GM23338 (cell line): ENCODE measurements at regions not wholly inside any gene's neighbourhood (a gene's known extent, or its start where the extent isn't known, plus 50 kb on each side); places are given as distances from the start of the nearest gene placed in this dataset.

ENCODE experiments used
- ATAC-seq: fragments of 200-7000 bp; cut with Tn5 transposase; 3 replicates; pipeline ENCODE4 v1.9.1; 2020
- DNase-seq: peaks from one replicate; pipeline ENCODE4 v3.0.0-alpha.2; 2015; ENCODE audit warnings: low spot score
- H2AFZ ChIP-seq: fragments of 200-600 bp; sonication (generic); 2 replicates; pipeline ENCODE4 v1.8.0; 2016; ENCODE audit warnings: antibody characterized with exemption, mild to moderate bottlenecking, moderate library complexity
- H3F3A ChIP-seq: fragments of 200-600 bp; sonication (generic); replicated peaks from 2 replicates; pipeline ENCODE4 v1.8.0; 2017; ENCODE audit warnings: antibody characterized with exemption, mixed run types, low read depth
- H3K27ac ChIP-seq: fragments of 200-600 bp; sonication (generic); 2 replicates; pipeline ENCODE4 v1.6.1; 2016; ENCODE audit warnings: low read depth
- H3K27me3 ChIP-seq: fragments of 200-600 bp; sonication (generic); 2 replicates; pipeline ENCODE4 v1.8.0; 2016; ENCODE audit warnings: mild to moderate bottlenecking, mixed run types, moderate library complexity; ENCODE audit not compliant: insufficient read depth
- H3K36me3 ChIP-seq: fragments of 200-600 bp; sonication (generic); 2 replicates; pipeline ENCODE4 v1.8.0; 2016; ENCODE audit warnings: mild to moderate bottlenecking; ENCODE audit not compliant: insufficient read depth
- H3K4me1 ChIP-seq: fragments of 200-600 bp; sonication (generic); 2 replicates; pipeline ENCODE4 v1.8.0; 2016; ENCODE audit warnings: mild to moderate bottlenecking, moderate library complexity; ENCODE audit not compliant: insufficient read depth
- H3K4me2 ChIP-seq: fragments of 200-600 bp; sonication (generic); 2 replicates; pipeline ENCODE4 v1.7.1; 2017; ENCODE audit warnings: mixed run types
- H3K4me3 ChIP-seq: fragments of 200-600 bp; sonication (generic); 2 replicates; pipeline ENCODE4 v1.6.1; 2016; ENCODE audit warnings: mixed run types
- H3K79me2 ChIP-seq: fragments of 200-600 bp; sonication (generic); replicated peaks from 2 replicates; pipeline ENCODE4 v1.8.0; 2017; ENCODE audit warnings: mild to moderate bottlenecking; ENCODE audit not compliant: insufficient read depth
- H3K9me2 ChIP-seq: fragments of 200-600 bp; sonication (generic); 2 replicates; pipeline ENCODE4 v1.8.0; 2017; ENCODE audit not compliant: insufficient read depth
- H4K20me1 ChIP-seq: fragments of 200-600 bp; sonication (generic); replicated peaks from 2 replicates; pipeline ENCODE4 v1.8.0; 2017; ENCODE audit warnings: mild to moderate bottlenecking; ENCODE audit not compliant: insufficient read depth
- H3K27ac Mint-ChIP-seq: 2 replicates; pipeline ENCODE4 v1.8.0; 2020; ENCODE audit warnings: inconsistent platforms, mild to moderate bottlenecking, moderate library complexity, mixed read lengths
- H3K27me3 Mint-ChIP-seq: 3 replicates; pipeline ENCODE4 v1.8.0; 2022; ENCODE audit warnings: low read depth, mild to moderate bottlenecking, moderate library complexity, mixed read lengths, inconsistent platforms; ENCODE audit not compliant: insufficient read depth, poor library complexity
- H3K36me3 Mint-ChIP-seq: 3 replicates; pipeline ENCODE4 v1.8.0; 2021; ENCODE audit warnings: low read depth, mild to moderate bottlenecking, inconsistent platforms, moderate library complexity, mixed read lengths
- H3K4me1 Mint-ChIP-seq: 3 replicates; pipeline ENCODE4 v1.8.0; 2020; ENCODE audit warnings: mild to moderate bottlenecking, inconsistent platforms, mixed read lengths
- H3K4me3 Mint-ChIP-seq: 3 replicates; pipeline ENCODE4 v1.8.0; 2021; ENCODE audit warnings: moderate library complexity, mild to moderate bottlenecking, inconsistent platforms, mixed read lengths
- H3K9me3 Mint-ChIP-seq: 3 replicates; pipeline ENCODE4 v1.8.0; 2020; ENCODE audit warnings: moderate library complexity, mild to moderate bottlenecking, inconsistent platforms, mixed read lengths
- CREB1 ChIP-seq: fragments of 250-450 bp; sonication (Bioruptor Pico); IDR thresholded peaks from 2 replicates; pipeline ENCODE4 v1.5.0; 2020; ENCODE audit warnings: low read depth, mild to moderate bottlenecking, moderate library complexity
- EZH2 ChIP-seq: fragments of 200-600 bp; sonication (generic); IDR thresholded peaks from one replicate; pipeline ENCODE4 v1.8.0; 2017; ENCODE audit warnings: antibody characterized with exemption, mild to moderate bottlenecking, low read depth; ENCODE audit not compliant: unreplicated experiment
- EZH2phosphoT487 ChIP-seq: fragments of 200-600 bp; sonication (generic); IDR thresholded peaks from one replicate; pipeline ENCODE4 v1.8.1; 2018; ENCODE audit warnings: antibody characterized with exemption; ENCODE audit not compliant: unreplicated experiment
- JUNB ChIP-seq: IDR thresholded peaks from one replicate; pipeline ENCODE4 v1.6.1; 2016; ENCODE audit warnings: antibody characterized with exemption; ENCODE audit not compliant: unreplicated experiment
- NANOG ChIP-seq: IDR thresholded peaks from 2 replicates; pipeline ENCODE4 v1.6.1; 2016; ENCODE audit warnings: antibody characterized with exemption, borderline replicate concordance
- POLR2AphosphoS5 ChIP-seq: IDR thresholded peaks from 2 replicates; pipeline ENCODE4 v1.6.1; 2016; ENCODE audit warnings: antibody characterized with exemption, low read depth
- STAT1 ChIP-seq: IDR thresholded peaks from one replicate; pipeline ENCODE4 v1.6.1; 2016; ENCODE audit warnings: antibody characterized with exemption; ENCODE audit not compliant: unreplicated experiment
- ZNF114 ChIP-seq: fragments of 250-450 bp; sonication (Bioruptor Pico); IDR thresholded peaks from 2 replicates; pipeline ENCODE4 v1.5.0; 2020; ENCODE audit warnings: mild to moderate bottlenecking, moderate library complexity
- ZNF331 ChIP-seq: fragments of 250-450 bp; sonication (Bioruptor Pico); IDR thresholded peaks from 2 replicates; pipeline ENCODE4 v1.5.0; 2020; ENCODE audit warnings: low read depth, mild to moderate bottlenecking, moderate library complexity
- TF ChIP-seq, protein P1 (sequence below), 2 experiments: fragments of 200-600 bp in 1 of 2; sonication (generic) in 1 of 2; conservative IDR thresholded peaks; 2 replicates each; pipeline versions ENCODE4 v1.5.1 to v1.6.1; 2016 to 2017; ENCODE audit warnings: antibody characterized with exemption in 2 of 2, low read depth in 2 of 2, mild to moderate bottlenecking in 2 of 2, moderate library complexity in 1 of 2
- TF ChIP-seq, protein P2 (sequence below): fragments of 250-450 bp; sonication (Bioruptor Pico); IDR thresholded peaks from 2 replicates; pipeline ENCODE4 v1.5.0; 2020; ENCODE audit warnings: mild to moderate bottlenecking, moderate library complexity
- TF ChIP-seq, protein P3 (sequence below): IDR thresholded peaks from one replicate; pipeline ENCODE4 v1.6.1; 2018; ENCODE audit warnings: antibody characterized with exemption; ENCODE audit not compliant: unreplicated experiment
- TF ChIP-seq, protein P4 (sequence below): IDR thresholded peaks from 2 replicates; pipeline ENCODE4 v1.6.1; 2016; ENCODE audit warnings: antibody characterized with exemption

DNA sequence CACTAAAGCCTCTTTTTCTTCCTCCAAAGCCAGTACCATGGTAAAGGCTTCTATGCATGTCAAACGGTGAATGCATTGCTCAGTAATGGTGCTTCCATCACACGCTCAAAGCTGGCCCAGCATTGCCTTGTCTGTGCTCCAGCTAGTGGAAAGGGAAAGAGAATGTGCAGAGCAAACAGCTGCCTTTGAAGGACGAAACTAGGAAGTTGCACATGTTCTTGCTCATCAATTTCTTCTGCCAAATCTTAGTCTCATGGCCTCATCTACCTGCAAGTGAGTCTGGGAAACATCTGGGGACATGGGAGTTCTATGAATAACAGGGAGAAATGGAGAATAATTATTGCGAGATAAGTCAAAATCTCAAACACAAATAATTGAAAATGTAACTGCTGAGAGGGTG is 216.5 kb upstream of the SSTR4 start:
- Mint-ChIP-seq H3K36me3 (no peaks in the 10 kb centered on the region), H3K4me3 (no peak overlapping the region), H3K9me3 (no peaks in the 10 kb centered on the region), H3K4me1 (peaks cover 11% of the 10 kb centered on the region; the same call in 2 of the 3 replicates), H3K27me3 (peaks cover 3% of the 10 kb centered on the region), H3K27ac (no peak overlapping the region)
- ATAC-seq (no peak), DNase-seq (no peak)
- Histone ChIP-seq H3K27ac (no peak overlapping the region), H3K79me2 (no peaks in the 10 kb centered on the region), H3K4me3 (no peak overlapping the region), H2AFZ (no peak overlapping the region), H3K4me1 (0 out of 2 replicates have a peak, but pooled peaks cover 4% of the 10 kb centered on the region), H4K20me1 (no peaks in the 10 kb centered on the region), H3K36me3 (no peaks in the 10 kb centered on the region), H3K9me2 (0 out of 2 replicates have a peak, but pooled peaks cover 4% of the 10 kb centered on the region), H3F3A (no peaks in the 10 kb centered on the region), H3K4me2 (no peak overlapping the region), H3K27me3 (no peaks in the 10 kb centered on the region)
- no peak for TF ChIP-seq ZNF114
- TF ChIP-seq, protein P1, sequence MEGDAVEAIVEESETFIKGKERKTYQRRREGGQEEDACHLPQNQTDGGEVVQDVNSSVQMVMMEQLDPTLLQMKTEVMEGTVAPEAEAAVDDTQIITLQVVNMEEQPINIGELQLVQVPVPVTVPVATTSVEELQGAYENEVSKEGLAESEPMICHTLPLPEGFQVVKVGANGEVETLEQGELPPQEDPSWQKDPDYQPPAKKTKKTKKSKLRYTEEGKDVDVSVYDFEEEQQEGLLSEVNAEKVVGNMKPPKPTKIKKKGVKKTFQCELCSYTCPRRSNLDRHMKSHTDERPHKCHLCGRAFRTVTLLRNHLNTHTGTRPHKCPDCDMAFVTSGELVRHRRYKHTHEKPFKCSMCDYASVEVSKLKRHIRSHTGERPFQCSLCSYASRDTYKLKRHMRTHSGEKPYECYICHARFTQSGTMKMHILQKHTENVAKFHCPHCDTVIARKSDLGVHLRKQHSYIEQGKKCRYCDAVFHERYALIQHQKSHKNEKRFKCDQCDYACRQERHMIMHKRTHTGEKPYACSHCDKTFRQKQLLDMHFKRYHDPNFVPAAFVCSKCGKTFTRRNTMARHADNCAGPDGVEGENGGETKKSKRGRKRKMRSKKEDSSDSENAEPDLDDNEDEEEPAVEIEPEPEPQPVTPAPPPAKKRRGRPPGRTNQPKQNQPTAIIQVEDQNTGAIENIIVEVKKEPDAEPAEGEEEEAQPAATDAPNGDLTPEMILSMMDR (conservative IDR thresholded peaks at IDR 0.05; ENCODE audit: low read depth in 2 of 2): no peak
- no peak for TF ChIP-seq POLR2AphosphoS5
- no peak for TF ChIP-seq NANOG
- TF ChIP-seq, protein P2, sequence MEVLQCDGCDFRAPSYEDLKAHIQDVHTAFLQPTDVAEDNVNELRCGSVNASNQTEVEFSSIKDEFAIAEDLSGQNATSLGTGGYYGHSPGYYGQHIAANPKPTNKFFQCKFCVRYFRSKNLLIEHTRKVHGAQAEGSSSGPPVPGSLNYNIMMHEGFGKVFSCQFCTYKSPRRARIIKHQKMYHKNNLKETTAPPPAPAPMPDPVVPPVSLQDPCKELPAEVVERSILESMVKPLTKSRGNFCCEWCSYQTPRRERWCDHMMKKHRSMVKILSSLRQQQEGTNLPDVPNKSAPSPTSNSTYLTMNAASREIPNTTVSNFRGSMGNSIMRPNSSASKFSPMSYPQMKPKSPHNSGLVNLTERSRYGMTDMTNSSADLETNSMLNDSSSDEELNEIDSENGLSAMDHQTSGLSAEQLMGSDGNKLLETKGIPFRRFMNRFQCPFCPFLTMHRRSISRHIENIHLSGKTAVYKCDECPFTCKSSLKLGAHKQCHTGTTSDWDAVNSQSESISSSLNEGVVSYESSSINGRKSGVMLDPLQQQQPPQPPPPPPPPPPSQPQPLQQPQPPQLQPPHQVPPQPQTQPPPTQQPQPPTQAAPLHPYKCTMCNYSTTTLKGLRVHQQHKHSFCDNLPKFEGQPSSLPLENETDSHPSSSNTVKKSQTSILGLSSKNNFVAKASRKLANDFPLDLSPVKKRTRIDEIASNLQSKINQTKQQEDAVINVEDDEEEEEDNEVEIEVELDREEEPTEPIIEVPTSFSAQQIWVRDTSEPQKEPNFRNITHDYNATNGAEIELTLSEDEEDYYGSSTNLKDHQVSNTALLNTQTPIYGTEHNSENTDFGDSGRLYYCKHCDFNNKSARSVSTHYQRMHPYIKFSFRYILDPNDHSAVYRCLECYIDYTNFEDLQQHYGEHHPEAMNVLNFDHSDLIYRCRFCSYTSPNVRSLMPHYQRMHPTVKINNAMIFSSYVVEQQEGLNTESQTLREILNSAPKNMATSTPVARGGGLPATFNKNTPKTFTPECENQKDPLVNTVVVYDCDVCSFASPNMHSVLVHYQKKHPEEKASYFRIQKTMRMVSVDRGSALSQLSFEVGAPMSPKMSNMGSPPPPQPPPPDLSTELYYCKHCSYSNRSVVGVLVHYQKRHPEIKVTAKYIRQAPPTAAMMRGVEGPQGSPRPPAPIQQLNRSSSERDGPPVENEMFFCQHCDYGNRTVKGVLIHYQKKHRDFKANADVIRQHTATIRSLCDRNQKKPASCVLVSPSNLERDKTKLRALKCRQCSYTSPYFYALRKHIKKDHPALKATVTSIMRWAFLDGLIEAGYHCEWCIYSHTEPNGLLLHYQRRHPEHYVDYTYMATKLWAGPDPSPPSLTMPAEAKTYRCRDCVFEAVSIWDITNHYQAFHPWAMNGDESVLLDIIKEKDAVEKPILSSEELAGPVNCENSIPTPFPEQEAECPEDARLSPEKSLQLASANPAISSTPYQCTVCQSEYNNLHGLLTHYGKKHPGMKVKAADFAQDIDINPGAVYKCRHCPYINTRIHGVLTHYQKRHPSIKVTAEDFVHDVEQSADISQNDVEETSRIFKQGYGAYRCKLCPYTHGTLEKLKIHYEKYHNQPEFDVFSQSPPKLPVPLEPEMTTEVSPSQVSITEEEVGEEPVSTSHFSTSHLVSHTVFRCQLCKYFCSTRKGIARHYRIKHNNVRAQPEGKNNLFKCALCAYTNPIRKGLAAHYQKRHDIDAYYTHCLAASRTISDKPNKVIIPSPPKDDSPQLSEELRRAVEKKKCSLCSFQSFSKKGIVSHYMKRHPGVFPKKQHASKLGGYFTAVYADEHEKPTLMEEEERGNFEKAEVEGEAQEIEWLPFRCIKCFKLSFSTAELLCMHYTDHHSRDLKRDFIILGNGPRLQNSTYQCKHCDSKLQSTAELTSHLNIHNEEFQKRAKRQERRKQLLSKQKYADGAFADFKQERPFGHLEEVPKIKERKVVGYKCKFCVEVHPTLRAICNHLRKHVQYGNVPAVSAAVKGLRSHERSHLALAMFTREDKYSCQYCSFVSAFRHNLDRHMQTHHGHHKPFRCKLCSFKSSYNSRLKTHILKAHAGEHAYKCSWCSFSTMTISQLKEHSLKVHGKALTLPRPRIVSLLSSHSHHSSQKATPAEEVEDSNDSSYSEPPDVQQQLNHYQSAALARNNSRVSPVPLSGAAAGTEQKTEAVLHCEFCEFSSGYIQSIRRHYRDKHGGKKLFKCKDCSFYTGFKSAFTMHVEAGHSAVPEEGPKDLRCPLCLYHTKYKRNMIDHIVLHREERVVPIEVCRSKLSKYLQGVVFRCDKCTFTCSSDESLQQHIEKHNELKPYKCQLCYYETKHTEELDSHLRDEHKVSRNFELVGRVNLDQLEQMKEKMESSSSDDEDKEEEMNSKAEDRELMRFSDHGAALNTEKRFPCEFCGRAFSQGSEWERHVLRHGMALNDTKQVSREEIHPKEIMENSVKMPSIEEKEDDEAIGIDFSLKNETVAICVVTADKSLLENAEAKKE (CRISPR knock-in tag): no peak
- TF ChIP-seq, protein P3, sequence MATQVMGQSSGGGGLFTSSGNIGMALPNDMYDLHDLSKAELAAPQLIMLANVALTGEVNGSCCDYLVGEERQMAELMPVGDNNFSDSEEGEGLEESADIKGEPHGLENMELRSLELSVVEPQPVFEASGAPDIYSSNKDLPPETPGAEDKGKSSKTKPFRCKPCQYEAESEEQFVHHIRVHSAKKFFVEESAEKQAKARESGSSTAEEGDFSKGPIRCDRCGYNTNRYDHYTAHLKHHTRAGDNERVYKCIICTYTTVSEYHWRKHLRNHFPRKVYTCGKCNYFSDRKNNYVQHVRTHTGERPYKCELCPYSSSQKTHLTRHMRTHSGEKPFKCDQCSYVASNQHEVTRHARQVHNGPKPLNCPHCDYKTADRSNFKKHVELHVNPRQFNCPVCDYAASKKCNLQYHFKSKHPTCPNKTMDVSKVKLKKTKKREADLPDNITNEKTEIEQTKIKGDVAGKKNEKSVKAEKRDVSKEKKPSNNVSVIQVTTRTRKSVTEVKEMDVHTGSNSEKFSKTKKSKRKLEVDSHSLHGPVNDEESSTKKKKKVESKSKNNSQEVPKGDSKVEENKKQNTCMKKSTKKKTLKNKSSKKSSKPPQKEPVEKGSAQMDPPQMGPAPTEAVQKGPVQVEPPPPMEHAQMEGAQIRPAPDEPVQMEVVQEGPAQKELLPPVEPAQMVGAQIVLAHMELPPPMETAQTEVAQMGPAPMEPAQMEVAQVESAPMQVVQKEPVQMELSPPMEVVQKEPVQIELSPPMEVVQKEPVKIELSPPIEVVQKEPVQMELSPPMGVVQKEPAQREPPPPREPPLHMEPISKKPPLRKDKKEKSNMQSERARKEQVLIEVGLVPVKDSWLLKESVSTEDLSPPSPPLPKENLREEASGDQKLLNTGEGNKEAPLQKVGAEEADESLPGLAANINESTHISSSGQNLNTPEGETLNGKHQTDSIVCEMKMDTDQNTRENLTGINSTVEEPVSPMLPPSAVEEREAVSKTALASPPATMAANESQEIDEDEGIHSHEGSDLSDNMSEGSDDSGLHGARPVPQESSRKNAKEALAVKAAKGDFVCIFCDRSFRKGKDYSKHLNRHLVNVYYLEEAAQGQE: no peak
- TF ChIP-seq STAT1: no peak
- no peak for TF ChIP-seq EZH2phosphoT487
- TF ChIP-seq, protein P4, sequence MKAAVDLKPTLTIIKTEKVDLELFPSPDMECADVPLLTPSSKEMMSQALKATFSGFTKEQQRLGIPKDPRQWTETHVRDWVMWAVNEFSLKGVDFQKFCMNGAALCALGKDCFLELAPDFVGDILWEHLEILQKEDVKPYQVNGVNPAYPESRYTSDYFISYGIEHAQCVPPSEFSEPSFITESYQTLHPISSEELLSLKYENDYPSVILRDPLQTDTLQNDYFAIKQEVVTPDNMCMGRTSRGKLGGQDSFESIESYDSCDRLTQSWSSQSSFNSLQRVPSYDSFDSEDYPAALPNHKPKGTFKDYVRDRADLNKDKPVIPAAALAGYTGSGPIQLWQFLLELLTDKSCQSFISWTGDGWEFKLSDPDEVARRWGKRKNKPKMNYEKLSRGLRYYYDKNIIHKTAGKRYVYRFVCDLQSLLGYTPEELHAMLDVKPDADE: no peak
- TF ChIP-seq EZH2: no peak
- TF ChIP-seq CREB1: no peak
- TF ChIP-seq ZNF331 (CRISPR knock-in tag): no peak
- no peak for TF ChIP-seq JUNB
